C4-2B (cell line): ENCODE measurements at regions not wholly inside any gene's neighbourhood (a gene's known extent, or its start where the extent isn't known, plus 50 kb on each side); places are given as distances from the start of the nearest gene placed in this dataset.
A peak's percentile ranks its signal among the peaks of the same experiment; 100 is the strongest.
"Not testable (repeated sequence)": the region's sequence is repeated elsewhere in the genome, so short reads cannot be mapped to it uniquely, and the experiment has no call there.

Source experiments
- H3K27ac ChIP-seq: fragments of 450-650 bp; 2 replicates; pipeline ENCODE4 v1.5.1; 2017
- ZFX ChIP-seq: fragments of 450-650 bp; IDR thresholded peaks from 2 replicates; pipeline ENCODE4 v1.6.1; 2017
- TF ChIP-seq, protein P1 (sequence below): fragments of 450-650 bp; conservative IDR thresholded peaks from 2 replicates; pipeline ENCODE4 v1.5.1; 2017; ENCODE audit warnings: mild to moderate bottlenecking

GRCh38 chr18:14395533-14395932 lies 147.9 kb downstream of the POTEC start:
- TF ChIP-seq, protein P1, sequence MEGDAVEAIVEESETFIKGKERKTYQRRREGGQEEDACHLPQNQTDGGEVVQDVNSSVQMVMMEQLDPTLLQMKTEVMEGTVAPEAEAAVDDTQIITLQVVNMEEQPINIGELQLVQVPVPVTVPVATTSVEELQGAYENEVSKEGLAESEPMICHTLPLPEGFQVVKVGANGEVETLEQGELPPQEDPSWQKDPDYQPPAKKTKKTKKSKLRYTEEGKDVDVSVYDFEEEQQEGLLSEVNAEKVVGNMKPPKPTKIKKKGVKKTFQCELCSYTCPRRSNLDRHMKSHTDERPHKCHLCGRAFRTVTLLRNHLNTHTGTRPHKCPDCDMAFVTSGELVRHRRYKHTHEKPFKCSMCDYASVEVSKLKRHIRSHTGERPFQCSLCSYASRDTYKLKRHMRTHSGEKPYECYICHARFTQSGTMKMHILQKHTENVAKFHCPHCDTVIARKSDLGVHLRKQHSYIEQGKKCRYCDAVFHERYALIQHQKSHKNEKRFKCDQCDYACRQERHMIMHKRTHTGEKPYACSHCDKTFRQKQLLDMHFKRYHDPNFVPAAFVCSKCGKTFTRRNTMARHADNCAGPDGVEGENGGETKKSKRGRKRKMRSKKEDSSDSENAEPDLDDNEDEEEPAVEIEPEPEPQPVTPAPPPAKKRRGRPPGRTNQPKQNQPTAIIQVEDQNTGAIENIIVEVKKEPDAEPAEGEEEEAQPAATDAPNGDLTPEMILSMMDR = peak; percentile 37

DNA sequence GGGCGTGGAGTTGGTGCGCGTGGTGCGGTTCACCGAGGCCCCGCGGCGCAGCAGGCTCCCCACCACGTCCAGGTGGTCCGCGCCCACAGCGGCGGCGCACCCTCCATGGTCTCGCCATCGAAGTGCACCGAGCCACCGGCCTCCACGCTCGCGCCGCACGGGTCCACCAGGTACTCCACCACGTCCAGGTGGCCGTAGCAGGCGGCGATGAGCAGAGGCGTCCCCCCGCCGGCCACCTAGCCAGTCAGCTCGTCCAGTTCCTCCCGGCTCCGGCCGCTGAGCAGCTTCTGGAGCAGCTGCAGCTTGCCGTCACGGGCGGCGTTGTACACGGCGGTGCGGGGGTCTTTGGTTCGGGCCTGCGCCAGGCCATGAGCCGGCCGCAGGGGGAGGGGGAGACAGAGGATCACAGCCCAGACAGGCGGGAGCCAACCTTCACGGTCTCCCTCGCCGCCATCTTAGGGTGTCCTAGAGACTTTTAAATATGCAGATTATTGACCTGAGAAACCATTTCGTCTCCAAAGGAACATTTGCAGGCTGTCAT lies 149.8 kb downstream of the POTEC start:
- not testable (repeated sequence) for H3K27ac ChIP-seq

More at GRCh38 chr18:14395533-14395932, 147.9 kb downstream of the POTEC start:
- H3K27ac ChIP-seq = not testable (repeated sequence)

GRCh38 chr18:14392604-14393003 lies 150.8 kb downstream of the POTEC start:
- not testable (repeated sequence) for H3K27ac ChIP-seq

GRCh38 chr18:14384961-14385360 lies 158.4 kb downstream of the POTEC start:
- not testable (repeated sequence) for H3K27ac ChIP-seq

- not testable (repeated sequence) for H3K27ac ChIP-seq
These were observed 160.7 kb downstream of the POTEC start for GRCh38 chr18:14382666-14383065.

DNA sequence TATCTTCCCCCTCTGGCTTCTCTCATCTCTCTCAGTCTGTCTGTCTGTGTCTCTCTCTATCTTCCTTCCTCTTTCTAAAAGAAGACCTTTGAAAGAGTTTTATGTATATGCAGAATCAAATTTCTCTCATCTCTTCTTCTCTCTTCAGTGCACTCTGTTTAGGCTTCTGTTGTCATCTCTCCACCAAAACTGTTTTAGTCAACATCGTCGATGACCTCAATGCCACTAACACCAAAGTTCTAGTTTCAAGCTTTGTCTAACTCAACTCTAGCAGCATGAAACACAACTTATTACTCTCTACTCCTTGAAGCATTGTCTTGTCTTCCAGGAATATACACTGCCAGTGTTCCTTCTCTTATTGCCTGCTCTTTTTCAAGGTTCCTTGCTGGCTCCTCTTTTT lies 163.9 kb downstream of the POTEC start:
- H3K27ac ChIP-seq = not testable (repeated sequence)

DNA sequence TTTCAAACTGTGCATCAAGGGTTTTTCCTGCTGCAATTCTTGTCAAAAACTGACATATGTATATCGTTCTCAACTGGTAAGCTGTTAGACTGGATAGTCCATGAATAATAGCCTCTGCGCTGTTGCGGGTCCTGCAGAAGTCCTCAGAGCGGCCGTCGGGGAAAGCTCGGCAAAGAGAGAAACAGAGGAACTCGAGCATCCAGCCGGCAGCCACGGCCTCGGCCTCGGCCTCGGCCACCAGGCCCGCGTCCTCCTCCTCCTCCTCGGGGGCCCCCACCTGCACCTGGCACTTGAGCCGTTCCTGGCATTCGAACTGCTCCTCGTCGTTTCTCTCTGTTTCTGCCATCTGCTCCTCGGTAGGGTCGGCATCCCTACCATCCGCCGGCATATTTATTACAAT lies 165.0 kb downstream of the POTEC start:
- H3K27ac ChIP-seq = not testable (repeated sequence)

- H3K27ac ChIP-seq = not testable (repeated sequence)
These were observed 182.1 kb downstream of the POTEC start for GRCh38 chr18:14361346-14361745.

DNA sequence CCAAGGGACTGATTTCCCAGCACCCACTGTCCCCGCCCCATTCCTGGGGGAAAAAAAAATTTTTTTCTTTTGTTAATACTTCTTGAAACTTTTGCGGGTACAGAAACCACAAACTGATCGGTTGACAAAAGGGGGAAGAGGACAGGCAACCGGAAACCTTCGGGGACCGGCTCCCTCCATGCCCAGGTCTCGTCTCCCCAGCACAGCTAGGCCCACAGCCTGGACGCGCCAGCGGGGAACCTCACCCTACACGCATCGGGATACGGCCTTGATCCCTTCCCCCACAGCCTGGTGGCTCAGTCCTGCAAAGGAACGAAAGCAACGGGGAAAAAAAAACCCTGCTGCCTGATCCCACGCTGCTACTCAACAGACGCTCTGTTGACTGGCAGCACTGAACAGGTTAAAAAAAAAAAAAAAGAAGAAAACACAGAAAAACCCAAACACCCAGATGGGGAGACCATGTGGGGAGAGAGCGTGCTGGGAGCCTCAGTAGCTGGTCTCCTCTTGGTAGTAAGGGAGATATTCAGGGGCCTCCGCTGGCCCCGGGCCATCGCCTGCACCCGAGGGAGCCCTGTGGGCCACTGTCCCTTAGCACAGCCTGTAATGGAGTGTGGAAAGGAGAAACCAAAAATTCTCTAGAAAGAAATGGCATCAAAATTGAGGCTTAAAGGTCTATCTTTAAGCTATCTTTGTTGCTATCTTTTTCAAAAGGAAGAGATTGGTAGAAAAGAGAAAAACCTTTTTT lies 185.7 kb downstream of the POTEC start:
- H3K27ac ChIP-seq = not testable (repeated sequence)

GRCh38 chr18:14342170-14342569 lies 201.2 kb downstream of the POTEC start:
- peak overlapping the region; percentile 45; the same call in 1 of the 2 replicates for H3K27ac ChIP-seq

DNA sequence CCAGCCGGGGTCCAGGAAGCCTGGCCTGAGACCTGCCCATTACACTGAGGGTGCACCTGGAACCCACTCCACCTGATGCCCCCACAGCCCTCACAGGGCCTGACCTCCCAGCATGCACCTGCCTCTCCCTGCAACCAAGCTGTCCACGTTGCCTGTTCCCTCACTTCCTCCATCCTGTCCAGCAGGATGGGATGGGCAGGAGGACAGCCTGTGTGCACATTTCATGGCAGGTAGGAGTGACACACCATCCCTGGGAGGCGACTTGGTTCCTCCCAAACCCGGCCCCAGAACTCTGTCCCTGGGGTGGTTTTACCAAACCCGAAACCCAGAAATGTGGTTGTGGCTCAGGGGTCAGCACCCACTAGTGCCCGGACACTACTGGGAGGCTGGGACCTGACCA lies 203.8 kb upstream of the ZNF519 start:
- not testable (repeated sequence) for H3K27ac ChIP-seq

GRCh38 chr18:14321217-14321616 lies 189.0 kb upstream of the ZNF519 start:
- not testable (repeated sequence) for H3K27ac ChIP-seq

DNA sequence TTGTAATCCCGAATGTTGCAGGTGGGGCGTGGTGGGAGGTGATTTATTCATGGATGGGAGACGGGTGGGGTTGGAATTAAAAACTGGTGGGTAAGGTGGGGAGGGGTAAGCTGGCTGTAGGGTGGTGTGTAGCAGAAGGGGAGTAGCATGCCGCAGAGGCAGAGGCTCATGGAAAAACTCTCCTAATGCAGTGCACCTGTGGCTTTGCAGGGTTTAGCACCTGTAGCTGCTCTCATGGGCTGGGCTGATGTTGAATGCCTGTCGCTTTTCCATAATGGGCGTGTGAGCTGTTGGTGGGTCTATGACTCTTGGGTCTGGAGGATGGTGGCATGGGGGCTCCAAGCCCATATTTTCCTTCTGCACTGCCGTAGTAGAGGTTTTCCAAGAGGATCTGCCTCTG lies 169.0 kb upstream of the ZNF519 start:
- not testable (repeated sequence) for H3K27ac ChIP-seq

- H3K27ac ChIP-seq = not testable (repeated sequence)
These were observed 162.8 kb upstream of the ZNF519 start for GRCh38 chr18:14295081-14295480.

DNA sequence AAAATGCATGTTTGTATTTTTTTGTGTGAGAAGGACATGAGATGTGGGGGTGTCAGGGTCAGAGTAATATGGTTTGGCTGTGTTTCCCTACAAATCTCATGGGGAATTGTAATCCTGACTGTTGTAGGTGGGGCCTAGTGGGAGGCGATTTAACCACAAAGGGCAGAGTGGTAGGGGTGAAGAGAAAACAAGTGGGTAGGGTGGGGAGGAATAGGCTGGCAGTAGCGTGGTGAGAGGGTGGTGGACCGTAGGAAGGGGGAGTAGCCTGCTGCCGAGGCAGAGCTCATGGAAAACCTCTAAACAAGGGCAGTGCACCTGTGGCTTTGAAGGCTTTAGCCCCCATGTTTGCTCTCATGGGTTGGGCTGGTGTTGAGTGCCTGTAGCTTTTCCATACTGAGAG lies 152.8 kb upstream of the ZNF519 start:
- no peak overlapping the region for H3K27ac ChIP-seq
- no peak for TF ChIP-seq ZFX
- TF ChIP-seq, protein P1 = no peak

DNA sequence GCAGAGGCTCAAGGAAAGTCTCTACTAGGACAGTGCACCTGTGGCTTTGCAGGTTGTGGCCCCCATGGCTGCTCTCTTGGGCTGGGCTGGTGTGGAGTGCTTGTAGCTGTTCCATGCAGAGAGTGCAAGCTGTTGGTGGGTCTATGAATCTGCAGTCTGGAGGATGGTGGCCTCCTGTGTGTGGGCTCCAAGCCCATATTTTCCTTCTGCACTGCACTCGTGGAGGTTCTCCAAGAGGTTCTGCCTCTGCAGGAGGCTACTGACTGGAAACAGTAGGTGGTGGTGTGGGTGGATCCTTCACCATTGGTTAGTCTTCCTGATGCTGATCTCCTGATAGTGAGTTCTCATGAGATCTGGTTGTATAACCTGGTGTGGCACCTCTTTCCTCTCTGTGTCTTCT lies 143.2 kb upstream of the ZNF519 start:
- not testable (repeated sequence) for H3K27ac ChIP-seq

DNA sequence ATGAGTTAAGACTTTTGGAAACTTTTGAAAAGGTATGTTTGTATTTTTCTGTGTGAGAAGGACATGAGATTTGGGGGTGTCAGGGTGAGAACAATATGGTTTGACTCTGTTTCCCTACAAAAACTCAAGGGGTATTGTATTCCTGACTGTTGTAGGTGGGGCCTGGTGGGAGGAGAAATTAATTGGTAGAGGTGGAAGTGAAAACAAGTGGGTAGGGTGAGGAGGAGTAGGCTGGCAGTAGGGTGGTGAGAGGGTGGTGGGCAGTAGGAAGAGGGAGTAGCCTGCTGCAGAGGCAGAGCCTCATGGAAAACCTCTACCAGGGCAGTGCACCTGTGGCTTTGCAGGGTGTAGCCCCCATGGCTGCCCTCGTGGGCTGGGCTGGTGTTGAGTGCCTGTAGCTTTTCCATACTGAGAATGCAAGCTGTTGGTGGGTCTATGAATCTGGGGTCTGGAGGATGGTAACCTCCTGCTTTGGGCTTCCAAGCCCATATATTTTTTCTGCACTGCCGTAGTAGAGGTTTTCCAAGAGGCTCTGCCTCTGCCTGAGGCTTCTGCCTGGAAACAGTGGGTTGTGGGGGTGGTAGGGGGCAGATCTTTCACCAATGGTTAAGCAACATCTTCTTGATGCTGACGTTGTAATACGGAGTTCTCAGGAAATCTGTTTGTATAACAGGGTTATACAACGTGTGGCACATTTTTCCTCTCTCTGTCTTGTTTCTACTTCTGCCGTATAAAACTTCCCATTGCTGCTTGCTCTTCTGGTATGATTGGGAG lies 133.6 kb upstream of the ZNF519 start:
- not testable (repeated sequence) for H3K27ac ChIP-seq

DNA sequence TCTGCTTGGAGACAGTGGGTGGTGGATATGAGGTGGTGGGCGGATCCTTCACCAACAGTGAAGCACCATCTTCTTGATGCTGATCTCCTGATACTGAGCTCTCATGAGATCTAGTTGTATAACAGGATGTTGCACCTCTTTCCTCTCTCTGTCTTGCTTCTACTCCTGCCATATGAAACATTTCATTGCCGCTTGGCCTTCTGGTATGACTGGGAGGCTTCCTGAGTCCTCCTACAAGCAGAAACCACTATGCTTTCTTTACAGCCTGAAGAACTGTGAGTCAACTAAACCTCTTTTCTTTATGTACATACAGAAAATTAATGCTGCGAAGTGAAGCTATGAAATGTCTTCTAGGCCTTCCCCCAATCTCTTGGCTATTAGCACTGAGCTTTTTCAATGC lies 130.6 kb upstream of the ZNF519 start:
- H3K27ac ChIP-seq = not testable (repeated sequence)

GRCh38 chr18:14250084-14250677 lies 117.9 kb upstream of the ZNF519 start:
- not testable (repeated sequence) for H3K27ac ChIP-seq
